ENCODE measurements at regions not wholly inside any gene's neighbourhood (a gene's known extent, or its start where the extent isn't known, plus 50 kb on each side); places are given as distances from the start of the nearest gene placed in this dataset.

- H3K36me3 ChIP-seq (ENCODE audit: control insufficient read depth in 2 of 3, insufficient read depth in 3 of 3, low read length in 3 of 3): no peaks in the 10 kb centered on the region
Observed at GRCh38 chr3:117745516-117745915, 1035.9 kb downstream of the TUSC7 start.

GRCh38 chr3:117746066-117746465 is 1036.5 kb downstream of the TUSC7 start:
- intact Hi-C loops (cut with DNase I): no loop called here
- no peak overlapping the region for H3K27ac ChIP-seq (ENCODE audit: low read depth in 2 of 2, low read length in 2 of 2)
- DNase-seq (no peak), FAIRE-seq (no peak)
- no peaks in the 10 kb centered on the region for H3K4me1 ChIP-seq (ENCODE audit: control insufficient read depth in 2 of 3, insufficient read depth in 2 of 3, low read depth in 1 of 3, low read length in 3 of 3)
- no peak overlapping the region for H3K4me3 ChIP-seq (ENCODE audit: low read length in 3 of 3)
- no peak overlapping the region for H3K9ac ChIP-seq (ENCODE audit: low read length in 3 of 3)
- no peaks in the 10 kb centered on the region for H3K9me3 ChIP-seq (ENCODE audit: control insufficient read depth in 2 of 3, insufficient read depth in 1 of 3, low read length in 3 of 3)
- H3K27me3 ChIP-seq (ENCODE audit: control insufficient read depth, insufficient read depth, low read length): no peaks in the 10 kb centered on the region
- TF ChIP-seq CTCF (IDR thresholded peaks at IDR 0.05; ENCODE audit: borderline replicate concordance, extremely low read depth, insufficient read depth): no peak
- H3K36me3 ChIP-seq (ENCODE audit: control insufficient read depth in 2 of 3, insufficient read depth in 3 of 3, low read length in 3 of 3): no peaks in the 10 kb centered on the region

More at GRCh38 chr3:117745516-117745915, 1035.9 kb downstream of the TUSC7 start:
- H3K9ac ChIP-seq (ENCODE audit: low read length in 3 of 3): no peak overlapping the region
- no peak overlapping the region for H3K4me3 ChIP-seq (ENCODE audit: low read length in 3 of 3)
- no peak for TF ChIP-seq CTCF (IDR thresholded peaks at IDR 0.05; ENCODE audit: borderline replicate concordance, extremely low read depth, insufficient read depth)
- FAIRE-seq (no peak), DNase-seq (no peak)
- no peaks in the 10 kb centered on the region for H3K9me3 ChIP-seq (ENCODE audit: control insufficient read depth in 2 of 3, insufficient read depth in 1 of 3, low read length in 3 of 3)
- H3K27ac ChIP-seq (ENCODE audit: low read depth in 2 of 2, low read length in 2 of 2): no peak overlapping the region
- no peaks in the 10 kb centered on the region for H3K27me3 ChIP-seq (ENCODE audit: control insufficient read depth, insufficient read depth, low read length)
- H3K4me1 ChIP-seq (ENCODE audit: control insufficient read depth in 2 of 3, insufficient read depth in 2 of 3, low read depth in 1 of 3, low read length in 3 of 3): no peaks in the 10 kb centered on the region
- intact Hi-C loops (cut with DNase I): no loop called here

- Histone ChIP-seq H3K9me3 (ENCODE audit: control insufficient read depth in 2 of 3, insufficient read depth in 1 of 3, low read length in 3 of 3) (no peaks in the 10 kb centered on the region), H3K36me3 (ENCODE audit: control insufficient read depth in 2 of 3, insufficient read depth in 3 of 3, low read length in 3 of 3) (no peaks in the 10 kb centered on the region), H3K4me1 (ENCODE audit: control insufficient read depth in 2 of 3, insufficient read depth in 2 of 3, low read depth in 1 of 3, low read length in 3 of 3) (no peaks in the 10 kb centered on the region), H3K9ac (ENCODE audit: low read length in 3 of 3) (no peak overlapping the region), H3K27me3 (ENCODE audit: control insufficient read depth, insufficient read depth, low read length) (no peaks in the 10 kb centered on the region), H3K27ac (ENCODE audit: low read depth in 2 of 2, low read length in 2 of 2) (no peak overlapping the region), H3K4me3 (ENCODE audit: low read length in 3 of 3) (no peak overlapping the region)
- intact Hi-C loops (cut with DNase I): no loop called here
- no peak for DNase-seq
- no peak for TF ChIP-seq CTCF (IDR thresholded peaks at IDR 0.05; ENCODE audit: borderline replicate concordance, extremely low read depth, insufficient read depth)
- FAIRE-seq: no peak
Observed at GRCh38 chr3:117748131-117748530, 1038.6 kb downstream of the TUSC7 start.

- no peaks in the 10 kb centered on the region for H3K27me3 ChIP-seq (ENCODE audit: control insufficient read depth, insufficient read depth, low read length)
- FAIRE-seq (no peak), DNase-seq (no peak)
- no peaks in the 10 kb centered on the region for H3K9me3 ChIP-seq (ENCODE audit: control insufficient read depth in 2 of 3, insufficient read depth in 1 of 3, low read length in 3 of 3)
- no peak overlapping the region for H3K9ac ChIP-seq (ENCODE audit: low read length in 3 of 3)
- no peak overlapping the region for H3K4me3 ChIP-seq (ENCODE audit: low read length in 3 of 3)
- H3K27ac ChIP-seq (ENCODE audit: low read depth in 2 of 2, low read length in 2 of 2): no peak overlapping the region
- no peaks in the 10 kb centered on the region for H3K4me1 ChIP-seq (ENCODE audit: control insufficient read depth in 2 of 3, insufficient read depth in 2 of 3, low read depth in 1 of 3, low read length in 3 of 3)
- intact Hi-C loops (cut with DNase I): no loop called here
- no peaks in the 10 kb centered on the region for H3K36me3 ChIP-seq (ENCODE audit: control insufficient read depth in 2 of 3, insufficient read depth in 3 of 3, low read length in 3 of 3)
- no peak for TF ChIP-seq CTCF (IDR thresholded peaks at IDR 0.05; ENCODE audit: borderline replicate concordance, extremely low read depth, insufficient read depth)
Observed at GRCh38 chr3:117750674-117751269, 1041.2 kb downstream of the TUSC7 start.

Data from kidney (tissue), 13 donors.